ENCODE measurements at regions not wholly inside any gene's neighbourhood (a gene's known extent, or its start where the extent isn't known, plus 50 kb on each side); places are given as distances from the start of the nearest gene placed in this dataset.

GRCh38 chr21:16711757-16712156 lies 801.1 kb upstream of the CXADR start:
- DNase-seq (ENCODE audit: low spot score) (no peak), ATAC-seq (no peak)
- Histone ChIP-seq H3K27me3 (ENCODE audit: insufficient read depth) (no peaks in the 10 kb centered on the region), H3K36me3 (ENCODE audit: insufficient read depth) (no peaks in the 10 kb centered on the region; the same call in 1 of the 2 replicates), H3K27ac (ENCODE audit: low read depth) (no peak overlapping the region), H3K79me2 (replicated peaks; ENCODE audit: insufficient read depth) (no peaks in the 10 kb centered on the region), H3K4me1 (ENCODE audit: insufficient read depth) (peaks cover 4% of the 10 kb centered on the region; the same call in 1 of the 2 replicates), H3F3A (replicated peaks; ENCODE audit: low read depth) (no peaks in the 10 kb centered on the region), H4K20me1 (replicated peaks; ENCODE audit: insufficient read depth) (no peaks in the 10 kb centered on the region), H3K4me3 (no peak overlapping the region), H3K9me2 (ENCODE audit: insufficient read depth) (no peaks in the 10 kb centered on the region), H3K4me2 (no peak overlapping the region), H2AFZ (no peak overlapping the region)
- peaks cover 3% of the 10 kb centered on the region; the same call in 1 of the 3 replicates for H3K4me1 Mint-ChIP-seq
- H3K27me3 Mint-ChIP-seq (ENCODE audit: insufficient read depth, low read depth, poor library complexity), result peaks cover 2% of the 10 kb centered on the region
- H3K4me3 Mint-ChIP-seq, result no peak overlapping the region
- TF ChIP-seq POLR2AphosphoS5 (IDR thresholded peaks at IDR 0.05; ENCODE audit: low read depth), result no peak
- TF ChIP-seq EZH2 (IDR thresholded peaks at IDR 0.05; ENCODE audit: low read depth, unreplicated experiment), result no peak
- TF ChIP-seq, protein P1, sequence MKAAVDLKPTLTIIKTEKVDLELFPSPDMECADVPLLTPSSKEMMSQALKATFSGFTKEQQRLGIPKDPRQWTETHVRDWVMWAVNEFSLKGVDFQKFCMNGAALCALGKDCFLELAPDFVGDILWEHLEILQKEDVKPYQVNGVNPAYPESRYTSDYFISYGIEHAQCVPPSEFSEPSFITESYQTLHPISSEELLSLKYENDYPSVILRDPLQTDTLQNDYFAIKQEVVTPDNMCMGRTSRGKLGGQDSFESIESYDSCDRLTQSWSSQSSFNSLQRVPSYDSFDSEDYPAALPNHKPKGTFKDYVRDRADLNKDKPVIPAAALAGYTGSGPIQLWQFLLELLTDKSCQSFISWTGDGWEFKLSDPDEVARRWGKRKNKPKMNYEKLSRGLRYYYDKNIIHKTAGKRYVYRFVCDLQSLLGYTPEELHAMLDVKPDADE (IDR thresholded peaks at IDR 0.05), result no peak
- TF ChIP-seq EZH2phosphoT487 (IDR thresholded peaks at IDR 0.05; ENCODE audit: unreplicated experiment), result no peak
- TF ChIP-seq ZNF114 (CRISPR knock-in tag; IDR thresholded peaks at IDR 0.05), result no peak
- TF ChIP-seq, protein P2, sequence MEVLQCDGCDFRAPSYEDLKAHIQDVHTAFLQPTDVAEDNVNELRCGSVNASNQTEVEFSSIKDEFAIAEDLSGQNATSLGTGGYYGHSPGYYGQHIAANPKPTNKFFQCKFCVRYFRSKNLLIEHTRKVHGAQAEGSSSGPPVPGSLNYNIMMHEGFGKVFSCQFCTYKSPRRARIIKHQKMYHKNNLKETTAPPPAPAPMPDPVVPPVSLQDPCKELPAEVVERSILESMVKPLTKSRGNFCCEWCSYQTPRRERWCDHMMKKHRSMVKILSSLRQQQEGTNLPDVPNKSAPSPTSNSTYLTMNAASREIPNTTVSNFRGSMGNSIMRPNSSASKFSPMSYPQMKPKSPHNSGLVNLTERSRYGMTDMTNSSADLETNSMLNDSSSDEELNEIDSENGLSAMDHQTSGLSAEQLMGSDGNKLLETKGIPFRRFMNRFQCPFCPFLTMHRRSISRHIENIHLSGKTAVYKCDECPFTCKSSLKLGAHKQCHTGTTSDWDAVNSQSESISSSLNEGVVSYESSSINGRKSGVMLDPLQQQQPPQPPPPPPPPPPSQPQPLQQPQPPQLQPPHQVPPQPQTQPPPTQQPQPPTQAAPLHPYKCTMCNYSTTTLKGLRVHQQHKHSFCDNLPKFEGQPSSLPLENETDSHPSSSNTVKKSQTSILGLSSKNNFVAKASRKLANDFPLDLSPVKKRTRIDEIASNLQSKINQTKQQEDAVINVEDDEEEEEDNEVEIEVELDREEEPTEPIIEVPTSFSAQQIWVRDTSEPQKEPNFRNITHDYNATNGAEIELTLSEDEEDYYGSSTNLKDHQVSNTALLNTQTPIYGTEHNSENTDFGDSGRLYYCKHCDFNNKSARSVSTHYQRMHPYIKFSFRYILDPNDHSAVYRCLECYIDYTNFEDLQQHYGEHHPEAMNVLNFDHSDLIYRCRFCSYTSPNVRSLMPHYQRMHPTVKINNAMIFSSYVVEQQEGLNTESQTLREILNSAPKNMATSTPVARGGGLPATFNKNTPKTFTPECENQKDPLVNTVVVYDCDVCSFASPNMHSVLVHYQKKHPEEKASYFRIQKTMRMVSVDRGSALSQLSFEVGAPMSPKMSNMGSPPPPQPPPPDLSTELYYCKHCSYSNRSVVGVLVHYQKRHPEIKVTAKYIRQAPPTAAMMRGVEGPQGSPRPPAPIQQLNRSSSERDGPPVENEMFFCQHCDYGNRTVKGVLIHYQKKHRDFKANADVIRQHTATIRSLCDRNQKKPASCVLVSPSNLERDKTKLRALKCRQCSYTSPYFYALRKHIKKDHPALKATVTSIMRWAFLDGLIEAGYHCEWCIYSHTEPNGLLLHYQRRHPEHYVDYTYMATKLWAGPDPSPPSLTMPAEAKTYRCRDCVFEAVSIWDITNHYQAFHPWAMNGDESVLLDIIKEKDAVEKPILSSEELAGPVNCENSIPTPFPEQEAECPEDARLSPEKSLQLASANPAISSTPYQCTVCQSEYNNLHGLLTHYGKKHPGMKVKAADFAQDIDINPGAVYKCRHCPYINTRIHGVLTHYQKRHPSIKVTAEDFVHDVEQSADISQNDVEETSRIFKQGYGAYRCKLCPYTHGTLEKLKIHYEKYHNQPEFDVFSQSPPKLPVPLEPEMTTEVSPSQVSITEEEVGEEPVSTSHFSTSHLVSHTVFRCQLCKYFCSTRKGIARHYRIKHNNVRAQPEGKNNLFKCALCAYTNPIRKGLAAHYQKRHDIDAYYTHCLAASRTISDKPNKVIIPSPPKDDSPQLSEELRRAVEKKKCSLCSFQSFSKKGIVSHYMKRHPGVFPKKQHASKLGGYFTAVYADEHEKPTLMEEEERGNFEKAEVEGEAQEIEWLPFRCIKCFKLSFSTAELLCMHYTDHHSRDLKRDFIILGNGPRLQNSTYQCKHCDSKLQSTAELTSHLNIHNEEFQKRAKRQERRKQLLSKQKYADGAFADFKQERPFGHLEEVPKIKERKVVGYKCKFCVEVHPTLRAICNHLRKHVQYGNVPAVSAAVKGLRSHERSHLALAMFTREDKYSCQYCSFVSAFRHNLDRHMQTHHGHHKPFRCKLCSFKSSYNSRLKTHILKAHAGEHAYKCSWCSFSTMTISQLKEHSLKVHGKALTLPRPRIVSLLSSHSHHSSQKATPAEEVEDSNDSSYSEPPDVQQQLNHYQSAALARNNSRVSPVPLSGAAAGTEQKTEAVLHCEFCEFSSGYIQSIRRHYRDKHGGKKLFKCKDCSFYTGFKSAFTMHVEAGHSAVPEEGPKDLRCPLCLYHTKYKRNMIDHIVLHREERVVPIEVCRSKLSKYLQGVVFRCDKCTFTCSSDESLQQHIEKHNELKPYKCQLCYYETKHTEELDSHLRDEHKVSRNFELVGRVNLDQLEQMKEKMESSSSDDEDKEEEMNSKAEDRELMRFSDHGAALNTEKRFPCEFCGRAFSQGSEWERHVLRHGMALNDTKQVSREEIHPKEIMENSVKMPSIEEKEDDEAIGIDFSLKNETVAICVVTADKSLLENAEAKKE (CRISPR knock-in tag; IDR thresholded peaks at IDR 0.05), result no peak
- TF ChIP-seq NANOG (IDR thresholded peaks at IDR 0.05; ENCODE audit: borderline replicate concordance), result no peak
- no peak for TF ChIP-seq JUNB (IDR thresholded peaks at IDR 0.05; ENCODE audit: unreplicated experiment)
- no peak for TF ChIP-seq ZNF331 (CRISPR knock-in tag; IDR thresholded peaks at IDR 0.05; ENCODE audit: low read depth)
- TF ChIP-seq STAT1 (IDR thresholded peaks at IDR 0.05; ENCODE audit: unreplicated experiment), result no peak
- TF ChIP-seq, protein P3, sequence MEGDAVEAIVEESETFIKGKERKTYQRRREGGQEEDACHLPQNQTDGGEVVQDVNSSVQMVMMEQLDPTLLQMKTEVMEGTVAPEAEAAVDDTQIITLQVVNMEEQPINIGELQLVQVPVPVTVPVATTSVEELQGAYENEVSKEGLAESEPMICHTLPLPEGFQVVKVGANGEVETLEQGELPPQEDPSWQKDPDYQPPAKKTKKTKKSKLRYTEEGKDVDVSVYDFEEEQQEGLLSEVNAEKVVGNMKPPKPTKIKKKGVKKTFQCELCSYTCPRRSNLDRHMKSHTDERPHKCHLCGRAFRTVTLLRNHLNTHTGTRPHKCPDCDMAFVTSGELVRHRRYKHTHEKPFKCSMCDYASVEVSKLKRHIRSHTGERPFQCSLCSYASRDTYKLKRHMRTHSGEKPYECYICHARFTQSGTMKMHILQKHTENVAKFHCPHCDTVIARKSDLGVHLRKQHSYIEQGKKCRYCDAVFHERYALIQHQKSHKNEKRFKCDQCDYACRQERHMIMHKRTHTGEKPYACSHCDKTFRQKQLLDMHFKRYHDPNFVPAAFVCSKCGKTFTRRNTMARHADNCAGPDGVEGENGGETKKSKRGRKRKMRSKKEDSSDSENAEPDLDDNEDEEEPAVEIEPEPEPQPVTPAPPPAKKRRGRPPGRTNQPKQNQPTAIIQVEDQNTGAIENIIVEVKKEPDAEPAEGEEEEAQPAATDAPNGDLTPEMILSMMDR (conservative IDR thresholded peaks at IDR 0.05; ENCODE audit: low read depth in 2 of 2), result no peak
- no peak for TF ChIP-seq CREB1 (CRISPR knock-in tag; IDR thresholded peaks at IDR 0.05; ENCODE audit: low read depth)
- TF ChIP-seq, protein P4, sequence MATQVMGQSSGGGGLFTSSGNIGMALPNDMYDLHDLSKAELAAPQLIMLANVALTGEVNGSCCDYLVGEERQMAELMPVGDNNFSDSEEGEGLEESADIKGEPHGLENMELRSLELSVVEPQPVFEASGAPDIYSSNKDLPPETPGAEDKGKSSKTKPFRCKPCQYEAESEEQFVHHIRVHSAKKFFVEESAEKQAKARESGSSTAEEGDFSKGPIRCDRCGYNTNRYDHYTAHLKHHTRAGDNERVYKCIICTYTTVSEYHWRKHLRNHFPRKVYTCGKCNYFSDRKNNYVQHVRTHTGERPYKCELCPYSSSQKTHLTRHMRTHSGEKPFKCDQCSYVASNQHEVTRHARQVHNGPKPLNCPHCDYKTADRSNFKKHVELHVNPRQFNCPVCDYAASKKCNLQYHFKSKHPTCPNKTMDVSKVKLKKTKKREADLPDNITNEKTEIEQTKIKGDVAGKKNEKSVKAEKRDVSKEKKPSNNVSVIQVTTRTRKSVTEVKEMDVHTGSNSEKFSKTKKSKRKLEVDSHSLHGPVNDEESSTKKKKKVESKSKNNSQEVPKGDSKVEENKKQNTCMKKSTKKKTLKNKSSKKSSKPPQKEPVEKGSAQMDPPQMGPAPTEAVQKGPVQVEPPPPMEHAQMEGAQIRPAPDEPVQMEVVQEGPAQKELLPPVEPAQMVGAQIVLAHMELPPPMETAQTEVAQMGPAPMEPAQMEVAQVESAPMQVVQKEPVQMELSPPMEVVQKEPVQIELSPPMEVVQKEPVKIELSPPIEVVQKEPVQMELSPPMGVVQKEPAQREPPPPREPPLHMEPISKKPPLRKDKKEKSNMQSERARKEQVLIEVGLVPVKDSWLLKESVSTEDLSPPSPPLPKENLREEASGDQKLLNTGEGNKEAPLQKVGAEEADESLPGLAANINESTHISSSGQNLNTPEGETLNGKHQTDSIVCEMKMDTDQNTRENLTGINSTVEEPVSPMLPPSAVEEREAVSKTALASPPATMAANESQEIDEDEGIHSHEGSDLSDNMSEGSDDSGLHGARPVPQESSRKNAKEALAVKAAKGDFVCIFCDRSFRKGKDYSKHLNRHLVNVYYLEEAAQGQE (IDR thresholded peaks at IDR 0.05; ENCODE audit: unreplicated experiment), result no peak
- peaks cover 4% of the 10 kb centered on the region; the same call in 1 of the 3 replicates for H3K36me3 Mint-ChIP-seq (ENCODE audit: low read depth)
- H3K27ac Mint-ChIP-seq, result no peak overlapping the region
- peaks cover 4% of the 10 kb centered on the region; the same call in 1 of the 3 replicates for H3K9me3 Mint-ChIP-seq

Data from GM23338 (cell line).